Epidermal melanocyte (primary cell): ENCODE measurements at regions not wholly inside any gene's neighbourhood (a gene's known extent, or its start where the extent isn't known, plus 50 kb on each side); places are given as distances from the start of the nearest gene placed in this dataset.
"Not testable (repeated sequence)": the region's sequence is repeated elsewhere in the genome, so short reads cannot be mapped to it uniquely, and the experiment has no call there.

Source experiments
- DNase-seq: peaks from one replicate; pipeline ENCODE4 v3.0.0; 2011; ENCODE audit warnings: low spot score; ENCODE audit not compliant: insufficient read length

GRCh38 chr4:84022564-84022963, 476.5 kb downstream of the NKX6-1 start:
- no peak for DNase-seq

- DNase-seq, result no peak
Measured at GRCh38 chr4:84019626-84020025, 479.5 kb downstream of the NKX6-1 start.

- DNase-seq, result no peak
Measured at GRCh38 chr4:84003046-84003445, 467.1 kb downstream of the GPAT3 start.

GRCh38 chr4:84001876-84002569, 466.1 kb downstream of the GPAT3 start:
- DNase-seq, result no peak

- no peak for DNase-seq
Measured at GRCh38 chr4:83996254-83996653, 460.3 kb downstream of the GPAT3 start.

GRCh38 chr4:83993774-83994173, 457.9 kb downstream of the GPAT3 start:
- no peak for DNase-seq

GRCh38 chr4:83989835-83990234, 453.9 kb downstream of the GPAT3 start:
- no peak for DNase-seq

- no peak for DNase-seq
Measured at GRCh38 chr4:83981156-83981555, 445.2 kb downstream of the GPAT3 start.

GRCh38 chr4:83979773-83980172, 443.9 kb downstream of the GPAT3 start:
- DNase-seq, result no peak

GRCh38 chr4:83974111-83974780, 438.3 kb downstream of the GPAT3 start:
- no peak for DNase-seq

- DNase-seq, result no peak
Measured at GRCh38 chr4:83964996-83965541, 429.2 kb downstream of the GPAT3 start.

GRCh38 chr4:83962492-83962891, 426.6 kb downstream of the GPAT3 start:
- no peak for DNase-seq

- DNase-seq, result peak; percentile 34
Measured at GRCh38 chr4:83961575-83961974, 425.7 kb downstream of the GPAT3 start.

GRCh38 chr4:83959160-83959559, 423.3 kb downstream of the GPAT3 start:
- DNase-seq, result no peak

- DNase-seq, result peak; percentile 37
Measured at GRCh38 chr4:83947830-83948193, 411.9 kb downstream of the GPAT3 start.

GRCh38 chr4:83947125-83947829, 411.4 kb downstream of the GPAT3 start:
- DNase-seq, result no peak

- DNase-seq, result not testable (repeated sequence)
Measured at GRCh38 chr4:83943691-83944090, 407.8 kb downstream of the GPAT3 start.

- DNase-seq, result no peak
Measured at GRCh38 chr4:83932750-83933391, 397.0 kb downstream of the GPAT3 start.

- DNase-seq, result no peak
Measured at GRCh38 chr4:83931659-83932438, 395.9 kb downstream of the GPAT3 start.

GRCh38 chr4:83929550-83929949, 393.6 kb downstream of the GPAT3 start:
- DNase-seq, result no peak

GRCh38 chr4:83926950-83927349, 391.0 kb downstream of the GPAT3 start:
- no peak for DNase-seq
